Neural progenitor cell (in vitro differentiated cells): ENCODE measurements at regions not wholly inside any gene's neighbourhood (a gene's known extent, or its start where the extent isn't known, plus 50 kb on each side); places are given as distances from the start of the nearest gene placed in this dataset.

ENCODE experiments used
- EZH2 ChIP-seq: fragments of 200-600 bp; sonication (generic); IDR thresholded peaks from 2 replicates; pipeline ENCODE4 v1.6.1; 2017; ENCODE audit warnings: antibody characterized with exemption, mild to moderate bottlenecking, moderate library complexity
- TF ChIP-seq, protein P1 (sequence below): fragments of 200-600 bp; sonication (generic); IDR thresholded peaks from 2 replicates; pipeline ENCODE4 v1.5.1; 2017; ENCODE audit warnings: antibody characterized with exemption, mild to moderate bottlenecking

DNA sequence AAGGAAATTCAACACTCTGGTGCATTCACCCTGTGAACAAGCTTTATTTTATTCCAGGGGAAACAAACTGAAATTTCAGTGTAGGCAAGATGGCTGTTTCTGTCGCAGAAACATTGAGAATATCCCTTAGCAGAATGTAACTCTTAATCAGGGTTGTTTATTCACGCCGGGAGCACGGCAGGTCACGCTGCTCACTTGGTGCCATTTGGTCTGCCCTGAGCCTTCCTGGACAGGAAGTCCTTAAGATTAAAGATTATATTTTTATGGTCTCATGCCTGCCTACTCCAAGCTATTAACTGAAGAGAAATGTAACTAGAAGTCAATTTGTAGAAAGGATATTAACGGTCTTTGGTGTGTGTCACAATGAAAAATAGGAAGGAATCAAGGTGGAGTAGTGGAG is 185.3 kb upstream of the ARGLU1 start:
- TF ChIP-seq, protein P1, sequence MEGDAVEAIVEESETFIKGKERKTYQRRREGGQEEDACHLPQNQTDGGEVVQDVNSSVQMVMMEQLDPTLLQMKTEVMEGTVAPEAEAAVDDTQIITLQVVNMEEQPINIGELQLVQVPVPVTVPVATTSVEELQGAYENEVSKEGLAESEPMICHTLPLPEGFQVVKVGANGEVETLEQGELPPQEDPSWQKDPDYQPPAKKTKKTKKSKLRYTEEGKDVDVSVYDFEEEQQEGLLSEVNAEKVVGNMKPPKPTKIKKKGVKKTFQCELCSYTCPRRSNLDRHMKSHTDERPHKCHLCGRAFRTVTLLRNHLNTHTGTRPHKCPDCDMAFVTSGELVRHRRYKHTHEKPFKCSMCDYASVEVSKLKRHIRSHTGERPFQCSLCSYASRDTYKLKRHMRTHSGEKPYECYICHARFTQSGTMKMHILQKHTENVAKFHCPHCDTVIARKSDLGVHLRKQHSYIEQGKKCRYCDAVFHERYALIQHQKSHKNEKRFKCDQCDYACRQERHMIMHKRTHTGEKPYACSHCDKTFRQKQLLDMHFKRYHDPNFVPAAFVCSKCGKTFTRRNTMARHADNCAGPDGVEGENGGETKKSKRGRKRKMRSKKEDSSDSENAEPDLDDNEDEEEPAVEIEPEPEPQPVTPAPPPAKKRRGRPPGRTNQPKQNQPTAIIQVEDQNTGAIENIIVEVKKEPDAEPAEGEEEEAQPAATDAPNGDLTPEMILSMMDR, result no peak
- TF ChIP-seq EZH2, result no peak
